K562 (cell line): ENCODE measurements at regions not wholly inside any gene's neighbourhood (a gene's known extent, or its start where the extent isn't known, plus 50 kb on each side); places are given as distances from the start of the nearest gene placed in this dataset.

Source experiments
- ATAC-seq: fragments of 200-7000 bp; cut with Tn5 transposase; 3 replicates; pipeline ENCODE4 v1.9.1; 2020; ENCODE audit warnings: moderate library complexity
- BruUV-seq: library from RNA; stranded (reverse); fragments of 400-500 nt; replicated peaks from 2 replicates; lab custom pipeline; 2021; lab: Mats Ljungman, UMichigan
- CTCF ChIA-PET: fragments of 300-600 bp; formaldehyde crosslinking; extraction: SDS; loops from one replicate; lab custom pipeline; 2021; ENCODE audit warnings: low intra/inter-chr PET ratio; lab: Yijun Ruan, JAX
- POLR2A ChIA-PET: fragments of 300-600, 350-650 bp; sonication (Branson Sonifier 250); formaldehyde crosslinking; extraction: SDS; loops from one replicate; lab custom pipeline; 2021; ENCODE audit warnings: antibody characterized with exemption, inconsistent platforms; lab: Yijun Ruan, JAX
- DNase-seq, 4 experiments: peaks; one replicate each; pipeline versions ENCODE4 v3.0.0 to v3.0.0-alpha.2; 2011 to 2018; ENCODE audit warnings: low spot score in 3 of 4, mixed read lengths in 3 of 4; ENCODE audit errors: extremely low read depth in 1 of 4
- FAIRE-seq: peaks from 2 replicates; lab custom pipeline; 2011; peaks lifted over from hg19 to GRCh38; lab: Jason Lieb, UNC
- H2AFZ ChIP-seq: 2 replicates; pipeline ENCODE4 v1.6.0; 2011; ENCODE audit warnings: low read depth, low read length, control low read depth, inconsistent platforms
- H3K27ac ChIP-seq: fragments of 200-600 bp; 3 replicates; pipeline ENCODE4 v1.8.0; 2011; ENCODE audit warnings: low read depth, mild to moderate bottlenecking, control low read depth, inconsistent platforms, low read length, moderate library complexity, mixed read lengths; ENCODE audit errors: extremely low read depth
- H3K27me3 ChIP-seq, 2 experiments: fragments of 300-600 bp in 1 of 2; 2 replicates in 1 of 2; 3 replicates in 1 of 2; pipeline versions ENCODE4 v1.6.0 to v1.8.0; 2011; ENCODE audit warnings: inconsistent platforms in 2 of 2, low read length in 2 of 2, mild to moderate bottlenecking in 1 of 2, mixed read lengths in 1 of 2, moderate library complexity in 1 of 2; ENCODE audit not compliant: control insufficient read depth in 2 of 2, insufficient read depth in 2 of 2
- H3K36me3 ChIP-seq: fragments of 300-600 bp; 3 replicates; pipeline ENCODE4 v1.8.0; 2011; ENCODE audit warnings: mild to moderate bottlenecking, low read length, inconsistent platforms; ENCODE audit not compliant: control insufficient read depth, insufficient read depth
- H3K4me1 ChIP-seq, 2 experiments: fragments of 200-600 bp in 1 of 2; replicated peaks in 1 of 2; 2 replicates in 1 of 2; 3 replicates in 1 of 2; pipeline versions ENCODE4 v1.5.1 to v1.8.0; 2011; ENCODE audit warnings: inconsistent platforms in 2 of 2, low read length in 2 of 2, mild to moderate bottlenecking in 1 of 2, mixed read lengths in 1 of 2, moderate library complexity in 1 of 2; ENCODE audit not compliant: control insufficient read depth in 2 of 2, insufficient read depth in 2 of 2
- H3K4me2 ChIP-seq: 2 replicates; pipeline ENCODE4 v1.6.1; 2011; ENCODE audit warnings: low read length, control low read depth, inconsistent platforms, mixed read lengths; ENCODE audit not compliant: insufficient read depth
- H3K4me3 ChIP-seq: fragments of 200-600 bp; sonication (generic), shearing (Covaris generic); 2 replicates; pipeline ENCODE4 v1.5.1; 2016; ENCODE audit warnings: control low read depth, inconsistent platforms
- H3K79me2 ChIP-seq: fragments of 200-600 bp; 3 replicates; pipeline ENCODE4 v1.8.0; 2011; ENCODE audit warnings: low read length, inconsistent platforms; ENCODE audit not compliant: control insufficient read depth, insufficient read depth
- H3K9ac ChIP-seq, 2 experiments: 2 replicates each; pipeline versions ENCODE4 v1.6.0 to v1.6.1; 2011; ENCODE audit warnings: low read depth in 2 of 2, low read length in 2 of 2, control low read depth in 1 of 2, inconsistent platforms in 1 of 2, mild to moderate bottlenecking in 1 of 2, mixed read lengths in 1 of 2; ENCODE audit not compliant: insufficient read depth in 1 of 2
- H3K9me1 ChIP-seq: one replicate; pipeline ENCODE4 v1.6.0; 2011; ENCODE audit warnings: inconsistent platforms, mild to moderate bottlenecking, low read length, moderate library complexity; ENCODE audit not compliant: control insufficient read depth, insufficient read depth
- H3K9me3 ChIP-seq: replicated peaks from 2 replicates; pipeline ENCODE4 v1.5.1; 2011; ENCODE audit warnings: low read depth, low read length, inconsistent platforms; ENCODE audit not compliant: control insufficient read depth, insufficient read depth
- H4K20me1 ChIP-seq: replicated peaks from 2 replicates; pipeline ENCODE4 v1.6.1; 2011; ENCODE audit warnings: low read length, inconsistent platforms, mixed read lengths; ENCODE audit not compliant: control insufficient read depth, insufficient read depth
- BCL6 ChIP-seq: fragments of 250-450 bp; sonication (Bioruptor Pico); IDR thresholded peaks from 2 replicates; pipeline ENCODE4 v1.4.0; 2020
- HDGF ChIP-seq: fragments of 450-650 bp; IDR thresholded peaks from 2 replicates; pipeline ENCODE4 v1.6.1; 2016
- MEF2A ChIP-seq: IDR thresholded peaks from 2 replicates; pipeline ENCODE4 v1.6.1; 2011; ENCODE audit warnings: low read depth, mild to moderate bottlenecking, low read length, moderate library complexity; ENCODE audit not compliant: control insufficient read depth
- NR1H2 ChIP-seq: sonication (generic); formaldehyde crosslinking; IDR thresholded peaks from 2 replicates; pipeline ENCODE4 v1.4.0; 2020; ENCODE audit warnings: mild to moderate bottlenecking, missing genetic modification reagents
- PHF8 ChIP-seq: fragments of 200-600 bp; sonication (generic); IDR thresholded peaks from 2 replicates; pipeline ENCODE4 v1.6.1; 2012; ENCODE audit warnings: mixed run types, mild to moderate bottlenecking, inconsistent platforms, low read length, moderate library complexity, borderline replicate concordance
- RBBP5 ChIP-seq: fragments of 200-600 bp; sonication (generic); IDR thresholded peaks from 2 replicates; pipeline ENCODE4 v1.6.1; 2012; ENCODE audit warnings: borderline replicate concordance, mild to moderate bottlenecking, low read length, control low read depth, inconsistent platforms; ENCODE audit not compliant: insufficient read depth, poor library complexity, severe bottlenecking
- SMAD2 ChIP-seq: fragments of 150-350 bp; IDR thresholded peaks from 2 replicates; pipeline ENCODE4 v1.6.1; 2014; ENCODE audit warnings: low read depth, mild to moderate bottlenecking, low read length
- U2AF1 ChIP-seq: fragments of 200-400 bp; formaldehyde crosslinking; optimal IDR thresholded peaks from 2 replicates; pipeline ENCODE3; 2017; ENCODE audit warnings: mild to moderate bottlenecking, low read depth, low read length, moderate library complexity
- ZNF347 ChIP-seq: fragments of 450-650 bp; formaldehyde crosslinking; IDR thresholded peaks from 2 replicates; pipeline ENCODE4 v1.4.0; 2020; ENCODE audit warnings: low read depth, mild to moderate bottlenecking, moderate library complexity
- WGBS: fragments of 100-300 bp; shearing (Covaris generic); methylation state at CpG from one replicate; pipeline ENCODE4 v1.1.6; 2016; ENCODE audit warnings: low coverage, mixed read lengths; ENCODE audit not compliant: insufficient coverage; ENCODE audit errors: missing lambda C conversion rate; 5-methylcytosine and 5-hydroxymethylcytosine counted together
- in situ Hi-C: fragments of 300-500 bp; cut with MboI; formaldehyde crosslinking; loops from 4 replicates; pipeline ENCODE4 v1.15.0; 2018; ENCODE audit warnings: inconsistent platforms, mixed read lengths
- intact Hi-C: fragments of 100-400 bp; cut with micrococcal nuclease; formaldehyde crosslinking; loops from 2 replicates; pipeline ENCODE4 v1.14.2; 2022
- TF ChIP-seq, protein P1 (sequence below): fragments of 250-450 bp; sonication (Bioruptor Pico); IDR thresholded peaks from 2 replicates; pipeline ENCODE4 v1.4.0; 2020
- TF ChIP-seq, protein P2 (sequence below): fragments of 450-650 bp; IDR thresholded peaks from 2 replicates; pipeline ENCODE4 v1.6.1; 2018; ENCODE audit warnings: mild to moderate bottlenecking, low read depth; ENCODE audit not compliant: partially characterized antibody
- TF ChIP-seq, protein P3 (sequence below): fragments of 450-650 bp; IDR thresholded peaks from 2 replicates; pipeline ENCODE4 v1.6.1; 2016; ENCODE audit warnings: antibody characterized with exemption

DNA sequence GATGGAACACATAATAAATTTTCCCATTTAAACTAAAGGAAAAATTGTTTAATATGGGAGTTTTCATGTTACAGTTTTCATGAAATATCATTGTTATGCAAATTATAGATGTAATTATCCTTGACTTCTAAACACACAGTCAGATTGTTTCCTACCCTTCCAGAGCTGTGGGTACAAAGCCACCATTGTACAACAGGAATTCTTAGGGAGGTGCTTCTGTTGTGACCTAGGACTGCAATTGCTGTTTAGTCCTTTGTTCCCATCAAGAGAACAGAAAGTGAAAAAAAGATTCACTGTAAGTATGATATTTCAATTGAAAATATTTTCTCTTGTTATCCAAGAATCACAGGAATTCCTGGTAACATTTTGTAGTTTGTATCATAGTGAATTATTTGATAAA lies 455.3 kb upstream of the NAALADL2 start (continued):
- TF ChIP-seq, protein P1, sequence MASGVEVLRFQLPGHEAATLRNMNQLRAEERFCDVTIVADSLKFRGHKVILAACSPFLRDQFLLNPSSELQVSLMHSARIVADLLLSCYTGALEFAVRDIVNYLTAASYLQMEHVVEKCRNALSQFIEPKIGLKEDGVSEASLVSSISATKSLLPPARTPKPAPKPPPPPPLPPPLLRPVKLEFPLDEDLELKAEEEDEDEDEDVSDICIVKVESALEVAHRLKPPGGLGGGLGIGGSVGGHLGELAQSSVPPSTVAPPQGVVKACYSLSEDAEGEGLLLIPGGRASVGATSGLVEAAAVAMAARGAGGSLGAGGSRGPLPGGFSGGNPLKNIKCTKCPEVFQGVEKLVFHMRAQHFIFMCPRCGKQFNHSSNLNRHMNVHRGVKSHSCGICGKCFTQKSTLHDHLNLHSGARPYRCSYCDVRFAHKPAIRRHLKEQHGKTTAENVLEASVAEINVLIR = no peak
- TF ChIP-seq, protein P2, sequence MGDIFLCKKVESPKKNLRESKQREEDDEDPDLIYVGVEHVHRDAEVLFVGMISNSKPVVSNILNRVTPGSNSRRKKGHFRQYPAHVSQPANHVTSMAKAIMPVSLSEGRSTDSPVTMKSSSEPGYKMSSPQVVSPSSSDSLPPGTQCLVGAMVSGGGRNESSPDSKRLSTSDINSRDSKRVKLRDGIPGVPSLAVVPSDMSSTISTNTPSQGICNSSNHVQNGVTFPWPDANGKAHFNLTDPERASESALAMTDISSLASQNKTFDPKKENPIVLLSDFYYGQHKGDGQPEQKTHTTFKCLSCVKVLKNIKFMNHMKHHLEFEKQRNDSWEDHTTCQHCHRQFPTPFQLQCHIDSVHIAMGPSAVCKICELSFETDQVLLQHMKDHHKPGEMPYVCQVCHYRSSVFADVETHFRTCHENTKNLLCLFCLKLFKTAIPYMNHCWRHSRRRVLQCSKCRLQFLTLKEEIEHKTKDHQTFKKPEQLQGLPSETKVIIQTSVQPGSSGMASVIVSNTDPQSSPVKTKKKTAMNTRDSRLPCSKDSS = no peak
- TF ChIP-seq, protein P3, sequence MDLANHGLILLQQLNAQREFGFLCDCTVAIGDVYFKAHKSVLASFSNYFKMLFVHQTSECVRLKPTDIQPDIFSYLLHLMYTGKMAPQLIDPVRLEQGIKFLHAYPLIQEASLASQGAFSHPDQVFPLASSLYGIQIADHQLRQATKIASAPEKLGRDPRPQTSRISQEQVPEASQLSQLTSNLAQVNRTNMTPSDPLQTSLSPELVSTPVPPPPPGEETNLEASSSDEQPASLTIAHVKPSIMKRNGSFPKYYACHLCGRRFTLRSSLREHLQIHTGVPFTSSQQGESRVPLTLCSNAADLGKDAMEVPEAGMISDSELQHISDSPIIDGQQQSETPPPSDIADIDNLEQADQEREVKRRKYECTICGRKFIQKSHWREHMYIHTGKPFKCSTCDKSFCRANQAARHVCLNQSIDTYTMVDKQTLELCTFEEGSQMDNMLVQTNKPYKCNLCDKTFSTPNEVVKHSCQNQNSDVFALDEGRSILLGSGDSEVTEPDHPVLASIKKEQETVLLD = no peak
- TF ChIP-seq MEF2A (no peak), RBBP5 (no peak)

DNA sequence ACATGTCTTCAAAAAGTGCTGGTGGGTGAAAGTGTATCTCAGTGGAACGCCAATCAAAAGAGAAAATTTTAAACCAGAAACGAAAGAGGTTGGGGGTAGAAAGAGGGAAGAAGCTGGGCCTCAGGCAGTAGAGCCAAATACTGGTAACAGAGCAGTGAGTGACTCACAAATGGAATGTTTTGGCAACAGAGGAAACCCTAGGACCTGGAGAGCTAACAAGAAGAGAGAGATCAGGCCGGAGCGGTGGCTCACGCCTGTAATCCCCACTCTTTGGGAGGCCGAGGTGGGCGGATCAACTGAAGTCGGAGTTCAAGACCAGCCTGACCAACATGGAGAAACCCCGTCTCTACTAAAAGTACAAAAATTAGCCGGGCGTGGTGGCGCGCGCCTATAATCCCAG lies 450.8 kb upstream of the NAALADL2 start:
- H3K27me3 ChIP-seq = no peaks in the 10 kb centered on the region
- POLR2A ChIA-PET = no interaction called here
- no peak for ATAC-seq
- TF ChIP-seq NR1H2 (CRISPR knock-in tag) (no peak), SMAD2 (no peak), PHF8 (no peak), U2AF1 (no peak), HDGF (no peak), ZNF347 (CRISPR knock-in tag) (no peak), BCL6 (CRISPR knock-in tag) (no peak)
- TF ChIP-seq, all 486 proteins: peak for 0
- FAIRE-seq (no peak), DNase-seq (no peak)
- Histone ChIP-seq H3K4me1 (no peaks in the 10 kb centered on the region), H3K36me3 (no peaks in the 10 kb centered on the region), H3K79me2 (no peaks in the 10 kb centered on the region), H2AFZ (no peak overlapping the region), H3K9me3 (no peaks in the 10 kb centered on the region), H3K4me2 (no peak overlapping the region), H3K9ac (no peak overlapping the region), H3K27ac (no peak overlapping the region), H3K9me1 (no peaks in the 10 kb centered on the region), H3K4me3 (no peak overlapping the region), H4K20me1 (no peaks in the 10 kb centered on the region)
- no TSS peak for BruUV-seq
- WGBS = 3% methylated on average over 10 of the region's 14 CpGs
- intact Hi-C loops (no loop called here), in situ Hi-C loops (no loop called here)
- CTCF ChIA-PET = no interaction called here
